T-helper 2 cell (primary cell): ENCODE measurements at regions not wholly inside any gene's neighbourhood (a gene's known extent, or its start where the extent isn't known, plus 50 kb on each side); places are given as distances from the start of the nearest gene placed in this dataset.
"Not testable (repeated sequence)": the region's sequence is repeated elsewhere in the genome, so short reads cannot be mapped to it uniquely, and the experiment has no call there.

Experiments
- DNase-seq, 5 experiments: peaks; one replicate each; pipeline versions ENCODE4 v3.0.0 to v3.0.0-alpha.2; 2012 to 2022

- DNase-seq, result no peak
These were observed 204.4 kb upstream of the AJAP1 start for GRCh38 chr1:4449972-4450371.

GRCh38 chr1:4452701-4453100 is 201.7 kb upstream of the AJAP1 start:
- no peak for DNase-seq

GRCh38 chr1:4460052-4460451 is 194.4 kb upstream of the AJAP1 start:
- no peak for DNase-seq

GRCh38 chr1:4460651-4461050 is 193.8 kb upstream of the AJAP1 start:
- no peak for DNase-seq

GRCh38 chr1:4461726-4462290 is 192.6 kb upstream of the AJAP1 start:
- no peak for DNase-seq

- no peak for DNase-seq
These were observed 191.5 kb upstream of the AJAP1 start for GRCh38 chr1:4462831-4463484.

- no peak for DNase-seq
These were observed 190.8 kb upstream of the AJAP1 start for GRCh38 chr1:4463631-4464030.

GRCh38 chr1:4464478-4464877 is 189.9 kb upstream of the AJAP1 start:
- DNase-seq, result no peak

- DNase-seq, result no peak
These were observed 187.2 kb upstream of the AJAP1 start for GRCh38 chr1:4467241-4467640.

GRCh38 chr1:4468386-4468785 is 186.0 kb upstream of the AJAP1 start:
- no peak for DNase-seq

GRCh38 chr1:4468804-4469514 is 185.4 kb upstream of the AJAP1 start:
- no peak for DNase-seq

- DNase-seq, result no peak
These were observed 178.0 kb upstream of the AJAP1 start for GRCh38 chr1:4476394-4476793.

GRCh38 chr1:4481451-4481850 is 173.0 kb upstream of the AJAP1 start:
- DNase-seq, result no peak

GRCh38 chr1:4482526-4482925 is 171.9 kb upstream of the AJAP1 start:
- DNase-seq, result no peak

GRCh38 chr1:4483021-4483625 is 171.3 kb upstream of the AJAP1 start:
- no peak for DNase-seq

GRCh38 chr1:4485398-4485797 is 169.0 kb upstream of the AJAP1 start:
- no peak for DNase-seq

- DNase-seq, result no peak
These were observed 168.5 kb upstream of the AJAP1 start for GRCh38 chr1:4485878-4486277.

GRCh38 chr1:4486408-4487120 is 167.8 kb upstream of the AJAP1 start:
- no peak for DNase-seq

- no peak for DNase-seq
These were observed 166.4 kb upstream of the AJAP1 start for GRCh38 chr1:4488018-4488417.

- DNase-seq, result no peak
These were observed 164.9 kb upstream of the AJAP1 start for GRCh38 chr1:4489486-4489885.

GRCh38 chr1:4489992-4490391 is 164.4 kb upstream of the AJAP1 start:
- DNase-seq, result not testable (repeated sequence)

GRCh38 chr1:4494027-4494426 is 160.4 kb upstream of the AJAP1 start:
- DNase-seq, result no peak

- DNase-seq, result no peak
These were observed 159.9 kb upstream of the AJAP1 start for GRCh38 chr1:4494558-4494957.
